HG03460 (cell line): ENCODE measurements at regions not wholly inside any gene's neighbourhood (a gene's known extent, or its start where the extent isn't known, plus 50 kb on each side); places are given as distances from the start of the nearest gene placed in this dataset.
"Not testable (repeated sequence)": the region's sequence is repeated elsewhere in the genome, so short reads cannot be mapped to it uniquely, and the experiment has no call there.

Source experiments
- ATAC-seq: cut with Tn5 transposase; IDR thresholded peaks from one replicate; pipeline ENCODE4 v1.9.1; 2021; ENCODE audit not compliant: unreplicated experiment

- ATAC-seq = no peak
Observed at GRCh38 chr16:22705799-22706198, 108.2 kb upstream of the HS3ST2 start.

GRCh38 chr16:22710326-22710725 lies 103.6 kb upstream of the HS3ST2 start:
- no peak for ATAC-seq

- no peak for ATAC-seq
Observed at GRCh38 chr16:22711847-22712246, 102.1 kb upstream of the HS3ST2 start.

- no peak for ATAC-seq
Observed at GRCh38 chr16:22712471-22712870, 101.5 kb upstream of the HS3ST2 start.

GRCh38 chr16:22718598-22718997 lies 95.4 kb upstream of the HS3ST2 start:
- ATAC-seq = not testable (repeated sequence)

- no peak for ATAC-seq
Observed at GRCh38 chr16:22719945-22720344, 94.0 kb upstream of the HS3ST2 start.

GRCh38 chr16:22721511-22722100 lies 92.4 kb upstream of the HS3ST2 start:
- ATAC-seq = no peak

- ATAC-seq = not testable (repeated sequence)
Observed at GRCh38 chr16:22722551-22723541, 91.1 kb upstream of the HS3ST2 start.

- ATAC-seq = no peak
Observed at GRCh38 chr16:22726868-22727267, 87.1 kb upstream of the HS3ST2 start.

- ATAC-seq = no peak
Observed at GRCh38 chr16:22727285-22728166, 86.4 kb upstream of the HS3ST2 start.

- ATAC-seq = no peak
Observed at GRCh38 chr16:22728167-22728836, 85.7 kb upstream of the HS3ST2 start.

GRCh38 chr16:22732400-22732799 lies 81.6 kb upstream of the HS3ST2 start:
- no peak for ATAC-seq

GRCh38 chr16:22732959-22733358 lies 81.0 kb upstream of the HS3ST2 start:
- no peak for ATAC-seq

GRCh38 chr16:22734368-22734767 lies 79.6 kb upstream of the HS3ST2 start:
- ATAC-seq = no peak

GRCh38 chr16:22736791-22737190 lies 77.2 kb upstream of the HS3ST2 start:
- ATAC-seq = no peak

GRCh38 chr16:22739077-22739476 lies 74.9 kb upstream of the HS3ST2 start:
- no peak for ATAC-seq

- no peak for ATAC-seq
Observed at GRCh38 chr16:22743401-22743800, 70.6 kb upstream of the HS3ST2 start.

GRCh38 chr16:22751104-22751667 lies 62.8 kb upstream of the HS3ST2 start:
- ATAC-seq = no peak

- ATAC-seq = no peak
Observed at GRCh38 chr16:22751685-22752084, 62.3 kb upstream of the HS3ST2 start.

- ATAC-seq = no peak
Observed at GRCh38 chr16:22753451-22753850, 60.5 kb upstream of the HS3ST2 start.
